MG63 (cell line): ENCODE measurements at regions not wholly inside any gene's neighbourhood (a gene's known extent, or its start where the extent isn't known, plus 50 kb on each side); places are given as distances from the start of the nearest gene placed in this dataset.

ENCODE experiments used
- DNase-seq: peaks from one replicate; pipeline ENCODE4 v3.0.0-alpha.2; 2020
- H3K27me3 ChIP-seq: fragments of 250-450 bp; sonication (Bioruptor Pico); 2 replicates; pipeline ENCODE4 v1.5.1; 2020; ENCODE audit warnings: mild to moderate bottlenecking, moderate library complexity
- H3K36me3 ChIP-seq: fragments of 250-450 bp; sonication (Bioruptor Pico); 2 replicates; pipeline ENCODE4 v1.5.1; 2020; ENCODE audit warnings: mild to moderate bottlenecking, moderate library complexity
- H3K4me3 ChIP-seq: fragments of 250-450 bp; sonication (Bioruptor Pico); 2 replicates; pipeline ENCODE4 v1.5.1; 2020; ENCODE audit warnings: mild to moderate bottlenecking, moderate library complexity
- H3K9me3 ChIP-seq: fragments of 250-450 bp; sonication (Bioruptor Pico); 2 replicates; pipeline ENCODE4 v1.5.1; 2020; ENCODE audit warnings: mild to moderate bottlenecking, moderate library complexity

- no peak overlapping the region for H3K4me3 ChIP-seq
- H3K36me3 ChIP-seq: no peaks in the 10 kb centered on the region
- no peaks in the 10 kb centered on the region for H3K9me3 ChIP-seq
- no peaks in the 10 kb centered on the region for H3K27me3 ChIP-seq
- no peak for DNase-seq
Measured at GRCh38 chr2:128438586-128438985, 119.9 kb upstream of the HS6ST1 start.

- Histone ChIP-seq H3K36me3 (no peaks in the 10 kb centered on the region), H3K27me3 (no peaks in the 10 kb centered on the region), H3K4me3 (no peak overlapping the region), H3K9me3 (no peaks in the 10 kb centered on the region)
- DNase-seq: no peak
Measured at GRCh38 chr2:128439031-128439790, 120.5 kb upstream of the HS6ST1 start.

GRCh38 chr2:128439791-128440665 lies 121.4 kb upstream of the HS6ST1 start:
- no peak for DNase-seq
- Histone ChIP-seq H3K27me3 (no peaks in the 10 kb centered on the region), H3K36me3 (no peaks in the 10 kb centered on the region), H3K9me3 (no peaks in the 10 kb centered on the region), H3K4me3 (no peak overlapping the region)

GRCh38 chr2:128440666-128441340 lies 122.1 kb upstream of the HS6ST1 start:
- Histone ChIP-seq H3K9me3 (no peaks in the 10 kb centered on the region), H3K4me3 (no peak overlapping the region), H3K36me3 (no peaks in the 10 kb centered on the region), H3K27me3 (no peaks in the 10 kb centered on the region)
- DNase-seq: no peak

GRCh38 chr2:128441341-128442052 lies 122.8 kb upstream of the HS6ST1 start:
- no peaks in the 10 kb centered on the region for H3K9me3 ChIP-seq
- no peaks in the 10 kb centered on the region for H3K27me3 ChIP-seq
- no peaks in the 10 kb centered on the region for H3K36me3 ChIP-seq
- no peak for DNase-seq
- H3K4me3 ChIP-seq: no peak overlapping the region

- Histone ChIP-seq H3K4me3 (no peak overlapping the region), H3K9me3 (no peaks in the 10 kb centered on the region), H3K36me3 (no peaks in the 10 kb centered on the region), H3K27me3 (no peaks in the 10 kb centered on the region)
- no peak for DNase-seq
Measured at GRCh38 chr2:128442053-128442751, 123.5 kb upstream of the HS6ST1 start.

- Histone ChIP-seq H3K36me3 (no peaks in the 10 kb centered on the region), H3K4me3 (no peak overlapping the region), H3K9me3 (no peaks in the 10 kb centered on the region), H3K27me3 (no peaks in the 10 kb centered on the region)
- no peak for DNase-seq
Measured at GRCh38 chr2:128442891-128443302, 124.2 kb upstream of the HS6ST1 start.

- no peak for DNase-seq
- Histone ChIP-seq H3K4me3 (no peak overlapping the region), H3K9me3 (no peaks in the 10 kb centered on the region), H3K36me3 (no peaks in the 10 kb centered on the region), H3K27me3 (no peaks in the 10 kb centered on the region)
Measured at GRCh38 chr2:128444121-128444771, 125.6 kb upstream of the HS6ST1 start.

- no peaks in the 10 kb centered on the region for H3K36me3 ChIP-seq
- H3K4me3 ChIP-seq: no peak overlapping the region
- DNase-seq: no peak
- H3K27me3 ChIP-seq: no peaks in the 10 kb centered on the region
- H3K9me3 ChIP-seq: no peaks in the 10 kb centered on the region
Measured at GRCh38 chr2:128444816-128445522, 126.3 kb upstream of the HS6ST1 start.

- Histone ChIP-seq H3K36me3 (no peaks in the 10 kb centered on the region), H3K27me3 (no peaks in the 10 kb centered on the region), H3K4me3 (no peak overlapping the region), H3K9me3 (no peaks in the 10 kb centered on the region)
- DNase-seq: no peak
Measured at GRCh38 chr2:128445523-128445900, 126.8 kb upstream of the HS6ST1 start.

GRCh38 chr2:128446049-128446873 lies 127.6 kb upstream of the HS6ST1 start:
- no peak overlapping the region for H3K4me3 ChIP-seq
- no peak for DNase-seq
- H3K36me3 ChIP-seq: no peaks in the 10 kb centered on the region
- H3K27me3 ChIP-seq: no peaks in the 10 kb centered on the region
- no peaks in the 10 kb centered on the region for H3K9me3 ChIP-seq

- no peak for DNase-seq
- no peaks in the 10 kb centered on the region for H3K36me3 ChIP-seq
- no peak overlapping the region for H3K4me3 ChIP-seq
- H3K27me3 ChIP-seq: no peaks in the 10 kb centered on the region
- H3K9me3 ChIP-seq: no peaks in the 10 kb centered on the region
Measured at GRCh38 chr2:128446874-128447537, 128.3 kb upstream of the HS6ST1 start.

GRCh38 chr2:128447538-128447995 lies 128.9 kb upstream of the HS6ST1 start:
- H3K27me3 ChIP-seq: no peaks in the 10 kb centered on the region
- no peak overlapping the region for H3K4me3 ChIP-seq
- no peaks in the 10 kb centered on the region for H3K36me3 ChIP-seq
- no peaks in the 10 kb centered on the region for H3K9me3 ChIP-seq
- no peak for DNase-seq
